ENCODE measurements at regions not wholly inside any gene's neighbourhood (a gene's known extent, or its start where the extent isn't known, plus 50 kb on each side); places are given as distances from the start of the nearest gene placed in this dataset.

DNA sequence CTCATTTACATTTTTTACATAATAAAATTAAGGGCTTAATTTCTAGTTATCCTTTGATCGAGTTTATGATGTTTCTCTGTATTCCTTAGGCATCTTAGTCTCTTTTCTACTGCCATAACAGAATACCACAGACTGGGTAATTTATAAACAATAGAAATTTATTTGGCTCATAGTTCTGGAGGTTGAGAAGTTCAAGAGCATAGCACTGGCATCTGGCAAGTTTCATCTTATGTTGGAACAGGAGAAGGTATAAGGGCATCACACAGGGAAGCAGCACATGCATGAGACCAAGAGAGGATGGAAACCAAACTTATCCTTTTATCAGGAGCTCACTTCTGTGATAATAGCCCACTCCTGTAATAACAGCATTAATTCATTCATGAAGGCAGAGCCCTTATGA lies 284.9 kb upstream of the COX7C start:
- TF ChIP-seq, protein P1, sequence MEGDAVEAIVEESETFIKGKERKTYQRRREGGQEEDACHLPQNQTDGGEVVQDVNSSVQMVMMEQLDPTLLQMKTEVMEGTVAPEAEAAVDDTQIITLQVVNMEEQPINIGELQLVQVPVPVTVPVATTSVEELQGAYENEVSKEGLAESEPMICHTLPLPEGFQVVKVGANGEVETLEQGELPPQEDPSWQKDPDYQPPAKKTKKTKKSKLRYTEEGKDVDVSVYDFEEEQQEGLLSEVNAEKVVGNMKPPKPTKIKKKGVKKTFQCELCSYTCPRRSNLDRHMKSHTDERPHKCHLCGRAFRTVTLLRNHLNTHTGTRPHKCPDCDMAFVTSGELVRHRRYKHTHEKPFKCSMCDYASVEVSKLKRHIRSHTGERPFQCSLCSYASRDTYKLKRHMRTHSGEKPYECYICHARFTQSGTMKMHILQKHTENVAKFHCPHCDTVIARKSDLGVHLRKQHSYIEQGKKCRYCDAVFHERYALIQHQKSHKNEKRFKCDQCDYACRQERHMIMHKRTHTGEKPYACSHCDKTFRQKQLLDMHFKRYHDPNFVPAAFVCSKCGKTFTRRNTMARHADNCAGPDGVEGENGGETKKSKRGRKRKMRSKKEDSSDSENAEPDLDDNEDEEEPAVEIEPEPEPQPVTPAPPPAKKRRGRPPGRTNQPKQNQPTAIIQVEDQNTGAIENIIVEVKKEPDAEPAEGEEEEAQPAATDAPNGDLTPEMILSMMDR (conservative IDR thresholded peaks at IDR 0.05) = no peak
- TF ChIP-seq EZH2 (IDR thresholded peaks at IDR 0.05; ENCODE audit: low read depth) = no peak
